ENCODE measurements at regions not wholly inside any gene's neighbourhood (a gene's known extent, or its start where the extent isn't known, plus 50 kb on each side); places are given as distances from the start of the nearest gene placed in this dataset.

DNA sequence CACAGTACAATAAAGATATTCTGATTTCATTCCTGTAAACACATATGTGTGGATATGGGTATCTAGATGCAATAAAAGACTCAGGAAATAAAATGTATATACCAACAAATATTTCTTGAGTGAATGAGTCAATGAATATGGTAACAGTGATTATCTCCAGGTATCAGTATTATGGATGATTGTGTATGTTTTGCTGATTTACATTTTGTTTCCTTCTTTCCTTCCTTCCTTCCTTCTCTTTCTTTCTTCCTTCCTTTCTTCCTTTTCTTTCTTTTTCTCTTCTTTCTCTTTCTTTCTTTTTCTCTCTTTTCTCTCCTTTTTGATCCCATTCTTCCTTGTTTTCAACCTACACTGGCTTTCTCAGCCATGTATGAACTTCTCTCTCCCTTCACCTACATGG lies 85.3 kb upstream of the DLX6 start:
- intact Hi-C loops (cut with micrococcal nuclease; ENCODE audit: unreplicated experiment): no loop called here
- POLR2A ChIA-PET: no interaction called here
- no peak for ATAC-seq

DNA sequence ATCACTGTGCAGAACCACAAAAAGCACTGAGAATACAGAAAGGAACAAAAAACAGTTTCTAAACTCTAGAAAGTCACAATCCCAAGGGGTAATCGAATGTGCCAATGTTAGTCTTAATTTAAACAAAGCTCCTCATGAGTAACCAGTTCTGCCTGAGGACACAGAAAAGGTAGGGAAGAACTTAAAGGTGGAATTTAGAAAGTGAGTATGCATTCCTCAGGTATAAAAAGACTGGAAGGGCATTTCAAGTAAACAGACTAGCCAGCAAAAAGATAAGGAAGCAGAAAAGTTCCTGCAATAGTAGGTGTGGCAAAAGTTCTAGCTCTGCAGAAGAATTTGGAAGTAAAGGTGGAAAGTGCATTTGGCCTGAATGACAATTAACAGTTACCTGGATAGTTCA lies 84.6 kb upstream of the DLX6 start:
- Histone ChIP-seq H4K20me1 (ENCODE audit: control insufficient read depth, insufficient read depth) (no peaks in the 10 kb centered on the region), H2AFZ (ENCODE audit: control insufficient read depth, low read depth, low read length) (no peak overlapping the region), H3K36me3 (ENCODE audit: control insufficient read depth in 2 of 2, insufficient read depth in 2 of 2, low read length in 1 of 2) (no peaks in the 10 kb centered on the region), H3K79me2 (ENCODE audit: control insufficient read depth, insufficient read depth, low read length) (no peaks in the 10 kb centered on the region), H3K9ac (ENCODE audit: control insufficient read depth, insufficient read depth, low read length) (no peak overlapping the region), H3K4me3 (no peak overlapping the region), H3K4me2 (ENCODE audit: control insufficient read depth, insufficient read depth) (no peak overlapping the region), H3K27ac (ENCODE audit: control insufficient read depth, insufficient read depth) (no peak overlapping the region), H3K27me3 (replicated peaks in 1 of 2; ENCODE audit: control insufficient read depth in 2 of 2, insufficient read depth in 2 of 2, low read length in 1 of 2) (no peaks in the 10 kb centered on the region), H3K4me1 (ENCODE audit: control insufficient read depth, insufficient read depth, low read length) (no peaks in the 10 kb centered on the region), H3K9me3 (replicated peaks; ENCODE audit: control insufficient read depth, insufficient read depth, low read length) (no peaks in the 10 kb centered on the region)
- ChIA-PET POLR2A (no interaction called here), CTCF (no interaction called here), SMC1A (ENCODE audit: uncharacterized antibody, unreplicated experiment) (no interaction called here), RAD21 (ENCODE audit: unreplicated experiment) (no interaction called here)
- intact Hi-C loops (cut with micrococcal nuclease; ENCODE audit: unreplicated experiment) (no loop called here), in situ Hi-C loops (cut with MboI) (no loop called here)
- WGBS (ENCODE audit: insufficient coverage, insufficient replicate concordance, low lambda C conversion rate, missing lambda C conversion rate): 0% methylated on average over 1 of the region's 1 CpG
- BruUV-seq (replicated peaks): no TSS peak
- FAIRE-seq (no peak), ATAC-seq (no peak), DNase-seq (ENCODE audit: low read depth, low spot score) (no peak)
- TF ChIP-seq TCF7 (IDR thresholded peaks at IDR 0.05; ENCODE audit: borderline replicate concordance) (no peak), POLR2AphosphoS2 (IDR thresholded peaks at IDR 0.05; ENCODE audit: low read depth, low read length) (no peak), POU2F2 (IDR thresholded peaks at IDR 0.05; ENCODE audit: borderline replicate concordance, low read depth, low read length) (no peak), TCF3 (IDR thresholded peaks at IDR 0.05; ENCODE audit: borderline replicate concordance, insufficient read depth, low read depth, low read length) (no peak), NRF1 (conservative IDR thresholded peaks at IDR 0.05; ENCODE audit: low read depth, low read length) (no peak)
- TF ChIP-seq, protein P1, sequence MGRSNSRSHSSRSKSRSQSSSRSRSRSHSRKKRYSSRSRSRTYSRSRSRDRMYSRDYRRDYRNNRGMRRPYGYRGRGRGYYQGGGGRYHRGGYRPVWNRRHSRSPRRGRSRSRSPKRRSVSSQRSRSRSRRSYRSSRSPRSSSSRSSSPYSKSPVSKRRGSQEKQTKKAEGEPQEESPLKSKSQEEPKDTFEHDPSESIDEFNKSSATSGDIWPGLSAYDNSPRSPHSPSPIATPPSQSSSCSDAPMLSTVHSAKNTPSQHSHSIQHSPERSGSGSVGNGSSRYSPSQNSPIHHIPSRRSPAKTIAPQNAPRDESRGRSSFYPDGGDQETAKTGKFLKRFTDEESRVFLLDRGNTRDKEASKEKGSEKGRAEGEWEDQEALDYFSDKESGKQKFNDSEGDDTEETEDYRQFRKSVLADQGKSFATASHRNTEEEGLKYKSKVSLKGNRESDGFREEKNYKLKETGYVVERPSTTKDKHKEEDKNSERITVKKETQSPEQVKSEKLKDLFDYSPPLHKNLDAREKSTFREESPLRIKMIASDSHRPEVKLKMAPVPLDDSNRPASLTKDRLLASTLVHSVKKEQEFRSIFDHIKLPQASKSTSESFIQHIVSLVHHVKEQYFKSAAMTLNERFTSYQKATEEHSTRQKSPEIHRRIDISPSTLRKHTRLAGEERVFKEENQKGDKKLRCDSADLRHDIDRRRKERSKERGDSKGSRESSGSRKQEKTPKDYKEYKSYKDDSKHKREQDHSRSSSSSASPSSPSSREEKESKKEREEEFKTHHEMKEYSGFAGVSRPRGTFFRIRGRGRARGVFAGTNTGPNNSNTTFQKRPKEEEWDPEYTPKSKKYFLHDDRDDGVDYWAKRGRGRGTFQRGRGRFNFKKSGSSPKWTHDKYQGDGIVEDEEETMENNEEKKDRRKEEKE (IDR thresholded peaks at IDR 0.05): no peak

More for the DNA sequence above, 85.3 kb upstream of the DLX6 start:
- H3K9me3 ChIP-seq (replicated peaks; ENCODE audit: control insufficient read depth, insufficient read depth, low read length): no peaks in the 10 kb centered on the region
- H3K27me3 ChIP-seq (replicated peaks in 1 of 2; ENCODE audit: control insufficient read depth in 2 of 2, insufficient read depth in 2 of 2, low read length in 1 of 2): no peaks in the 10 kb centered on the region
- ChIA-PET SMC1A (ENCODE audit: uncharacterized antibody, unreplicated experiment) (no interaction called here), RAD21 (ENCODE audit: unreplicated experiment) (no interaction called here), CTCF (no interaction called here)
- TF ChIP-seq, protein P2, sequence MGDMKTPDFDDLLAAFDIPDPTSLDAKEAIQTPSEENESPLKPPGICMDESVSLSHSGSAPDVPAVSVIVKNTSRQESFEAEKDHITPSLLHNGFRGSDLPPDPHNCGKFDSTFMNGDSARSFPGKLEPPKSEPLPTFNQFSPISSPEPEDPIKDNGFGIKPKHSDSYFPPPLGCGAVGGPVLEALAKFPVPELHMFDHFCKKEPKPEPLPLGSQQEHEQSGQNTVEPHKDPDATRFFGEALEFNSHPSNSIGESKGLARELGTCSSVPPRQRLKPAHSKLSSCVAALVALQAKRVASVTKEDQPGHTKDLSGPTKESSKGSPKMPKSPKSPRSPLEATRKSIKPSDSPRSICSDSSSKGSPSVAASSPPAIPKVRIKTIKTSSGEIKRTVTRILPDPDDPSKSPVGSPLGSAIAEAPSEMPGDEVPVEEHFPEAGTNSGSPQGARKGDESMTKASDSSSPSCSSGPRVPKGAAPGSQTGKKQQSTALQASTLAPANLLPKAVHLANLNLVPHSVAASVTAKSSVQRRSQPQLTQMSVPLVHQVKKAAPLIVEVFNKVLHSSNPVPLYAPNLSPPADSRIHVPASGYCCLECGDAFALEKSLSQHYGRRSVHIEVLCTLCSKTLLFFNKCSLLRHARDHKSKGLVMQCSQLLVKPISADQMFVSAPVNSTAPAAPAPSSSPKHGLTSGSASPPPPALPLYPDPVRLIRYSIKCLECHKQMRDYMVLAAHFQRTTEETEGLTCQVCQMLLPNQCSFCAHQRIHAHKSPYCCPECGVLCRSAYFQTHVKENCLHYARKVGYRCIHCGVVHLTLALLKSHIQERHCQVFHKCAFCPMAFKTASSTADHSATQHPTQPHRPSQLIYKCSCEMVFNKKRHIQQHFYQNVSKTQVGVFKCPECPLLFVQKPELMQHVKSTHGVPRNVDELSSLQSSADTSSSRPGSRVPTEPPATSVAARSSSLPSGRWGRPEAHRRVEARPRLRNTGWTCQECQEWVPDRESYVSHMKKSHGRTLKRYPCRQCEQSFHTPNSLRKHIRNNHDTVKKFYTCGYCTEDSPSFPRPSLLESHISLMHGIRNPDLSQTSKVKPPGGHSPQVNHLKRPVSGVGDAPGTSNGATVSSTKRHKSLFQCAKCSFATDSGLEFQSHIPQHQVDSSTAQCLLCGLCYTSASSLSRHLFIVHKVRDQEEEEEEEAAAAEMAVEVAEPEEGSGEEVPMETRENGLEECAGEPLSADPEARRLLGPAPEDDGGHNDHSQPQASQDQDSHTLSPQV (IDR thresholded peaks at IDR 0.05): no peak
- no peak for TF ChIP-seq SMAD1 (IDR thresholded peaks at IDR 0.05; ENCODE audit: low read depth, partially characterized antibody)
- no peak overlapping the region for H3K9ac ChIP-seq (ENCODE audit: control insufficient read depth, insufficient read depth, low read length)
- no peak for DNase-seq (ENCODE audit: low read depth, low spot score)
- H3K36me3 ChIP-seq (ENCODE audit: control insufficient read depth in 2 of 2, insufficient read depth in 2 of 2, low read length in 1 of 2): no peaks in the 10 kb centered on the region
- H4K20me1 ChIP-seq (ENCODE audit: control insufficient read depth, insufficient read depth): no peaks in the 10 kb centered on the region
- no peak for FAIRE-seq
- BruUV-seq (replicated peaks): no TSS peak
- in situ Hi-C loops (cut with MboI): no loop called here
- H3K4me3 ChIP-seq: no peak overlapping the region
- no peak overlapping the region for H3K27ac ChIP-seq (ENCODE audit: control insufficient read depth, insufficient read depth)
- no peaks in the 10 kb centered on the region for H3K4me1 ChIP-seq (ENCODE audit: control insufficient read depth, insufficient read depth, low read length)
- H2AFZ ChIP-seq (ENCODE audit: control insufficient read depth, low read depth, low read length): no peak overlapping the region
- H3K79me2 ChIP-seq (ENCODE audit: control insufficient read depth, insufficient read depth, low read length): no peaks in the 10 kb centered on the region
- no peak overlapping the region for H3K4me2 ChIP-seq (ENCODE audit: control insufficient read depth, insufficient read depth)

Data from GM12878 (cell line).